Activated T-helper 1 cell treated with anti-CD3 and anti-CD28 coated beads, Interleukin-12 subunit alpha, Interleukin-12 subunit beta, Interleukin-2, Interleukin-4 antibody, amounts not matched to agents 30 ng/mL and 10 ng/mL and 1 ng/mL, durations not matched to agents 14 hours and 24 hours and 36 hours (primary cell): ENCODE measurements at regions not wholly inside any gene's neighbourhood (a gene's known extent, or its start where the extent isn't known, plus 50 kb on each side); places are given as distances from the start of the nearest gene placed in this dataset.
"Not testable (repeated sequence)": the region's sequence is repeated elsewhere in the genome, so short reads cannot be mapped to it uniquely, and the experiment has no call there.

Experiments
- DNase-seq: peaks from one replicate; pipeline ENCODE4 v3.0.0; 2021; ENCODE audit warnings: low spot score
- H3K27ac Mint-ChIP-seq: one replicate; pipeline ENCODE4 v1.8.0; 2021; ENCODE audit warnings: mild to moderate bottlenecking, mixed read lengths
- H3K27me3 Mint-ChIP-seq: one replicate; pipeline ENCODE4 v1.8.0; 2022; ENCODE audit warnings: mild to moderate bottlenecking, moderate library complexity, mixed read lengths; ENCODE audit not compliant: insufficient read depth
- H3K36me3 Mint-ChIP-seq: one replicate; pipeline ENCODE4 v1.8.0; 2021; ENCODE audit warnings: low read depth, mixed read lengths
- H3K4me1 Mint-ChIP-seq: one replicate; pipeline ENCODE4 v1.8.0; 2021; ENCODE audit warnings: low read depth, mixed read lengths
- H3K4me3 Mint-ChIP-seq: one replicate; pipeline ENCODE4 v1.8.0; 2021; ENCODE audit warnings: mild to moderate bottlenecking, moderate library complexity, mixed read lengths
- H3K9me3 Mint-ChIP-seq: one replicate; pipeline ENCODE4 v1.8.0; 2021; ENCODE audit warnings: mixed read lengths
- intact Hi-C: fragments of 100-400 bp; cut with micrococcal nuclease; formaldehyde crosslinking; loops from one replicate; pipeline ENCODE4 v1.15.1; 2024

DNA sequence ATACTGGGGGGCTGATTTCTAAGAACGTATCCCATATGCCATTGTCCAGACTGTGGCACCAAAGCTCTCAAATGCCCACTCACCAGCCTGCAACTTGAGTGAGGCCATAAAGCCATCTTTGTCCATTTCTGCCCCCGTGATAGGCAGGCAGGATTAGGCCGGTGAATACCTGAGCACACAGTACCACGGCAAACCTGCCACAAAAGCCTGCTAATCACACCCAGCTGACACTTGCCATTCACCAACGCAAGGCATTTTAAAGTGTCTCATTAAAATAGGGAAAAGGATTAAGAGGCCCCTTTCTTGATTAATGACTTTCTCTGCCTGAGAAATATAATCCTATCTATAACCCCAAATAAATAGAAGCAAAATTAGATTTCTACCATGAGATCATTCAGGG lies 111.4 kb upstream of the NANOS1 start:
- no peak overlapping the region for H3K4me3 Mint-ChIP-seq
- no peaks in the 10 kb centered on the region for H3K9me3 Mint-ChIP-seq
- DNase-seq: no peak
- peaks cover 7% of the 10 kb centered on the region for H3K27me3 Mint-ChIP-seq
- H3K36me3 Mint-ChIP-seq: no peaks in the 10 kb centered on the region
- no peaks in the 10 kb centered on the region for H3K4me1 Mint-ChIP-seq
- H3K27ac Mint-ChIP-seq: no peak overlapping the region
- intact Hi-C loops: no loop called here

GRCh38 chr10:118918587-118918986 lies 110.9 kb upstream of the NANOS1 start:
- intact Hi-C loops: no loop called here
- no peak overlapping the region for H3K4me3 Mint-ChIP-seq

GRCh38 chr10:118920206-118920605 lies 109.3 kb upstream of the NANOS1 start:
- Mint-ChIP-seq H3K4me1 (no peaks in the 10 kb centered on the region), H3K4me3 (no peak overlapping the region), H3K27ac (no peak overlapping the region), H3K27me3 (peaks cover 9% of the 10 kb centered on the region), H3K9me3 (no peaks in the 10 kb centered on the region), H3K36me3 (no peaks in the 10 kb centered on the region)
- DNase-seq: no peak
- intact Hi-C loops: no loop called here

More at GRCh38 chr10:118918587-118918986, 110.9 kb upstream of the NANOS1 start:
- no peaks in the 10 kb centered on the region for H3K36me3 Mint-ChIP-seq
- peaks cover 8% of the 10 kb centered on the region for H3K27me3 Mint-ChIP-seq
- no peaks in the 10 kb centered on the region for H3K9me3 Mint-ChIP-seq
- no peak overlapping the region for H3K27ac Mint-ChIP-seq
- DNase-seq: no peak
- H3K4me1 Mint-ChIP-seq: no peaks in the 10 kb centered on the region

- intact Hi-C loops: no loop called here
- no peak overlapping the region for H3K4me3 Mint-ChIP-seq
- peaks cover 16% of the 10 kb centered on the region for H3K27me3 Mint-ChIP-seq
- no peaks in the 10 kb centered on the region for H3K4me1 Mint-ChIP-seq
- H3K36me3 Mint-ChIP-seq: no peaks in the 10 kb centered on the region
- H3K27ac Mint-ChIP-seq: no peak overlapping the region
- no peak for DNase-seq
- no peaks in the 10 kb centered on the region for H3K9me3 Mint-ChIP-seq
Measured at GRCh38 chr10:118922226-118922625, 107.3 kb upstream of the NANOS1 start.

GRCh38 chr10:118922972-118923371 lies 106.5 kb upstream of the NANOS1 start:
- DNase-seq: no peak
- no peak overlapping the region for H3K27ac Mint-ChIP-seq
- intact Hi-C loops: no loop called here
- H3K36me3 Mint-ChIP-seq: no peaks in the 10 kb centered on the region
- no peaks in the 10 kb centered on the region for H3K9me3 Mint-ChIP-seq
- H3K4me3 Mint-ChIP-seq: no peak overlapping the region
- peaks cover 16% of the 10 kb centered on the region for H3K27me3 Mint-ChIP-seq
- H3K4me1 Mint-ChIP-seq: no peaks in the 10 kb centered on the region

GRCh38 chr10:118924493-118924892 lies 105.0 kb upstream of the NANOS1 start:
- Mint-ChIP-seq H3K9me3 (no peaks in the 10 kb centered on the region), H3K36me3 (no peaks in the 10 kb centered on the region), H3K27ac (no peak overlapping the region), H3K4me1 (no peaks in the 10 kb centered on the region), H3K27me3 (peaks cover 20% of the 10 kb centered on the region), H3K4me3 (no peak overlapping the region)
- no peak for DNase-seq
- intact Hi-C loops: no loop called here

DNA sequence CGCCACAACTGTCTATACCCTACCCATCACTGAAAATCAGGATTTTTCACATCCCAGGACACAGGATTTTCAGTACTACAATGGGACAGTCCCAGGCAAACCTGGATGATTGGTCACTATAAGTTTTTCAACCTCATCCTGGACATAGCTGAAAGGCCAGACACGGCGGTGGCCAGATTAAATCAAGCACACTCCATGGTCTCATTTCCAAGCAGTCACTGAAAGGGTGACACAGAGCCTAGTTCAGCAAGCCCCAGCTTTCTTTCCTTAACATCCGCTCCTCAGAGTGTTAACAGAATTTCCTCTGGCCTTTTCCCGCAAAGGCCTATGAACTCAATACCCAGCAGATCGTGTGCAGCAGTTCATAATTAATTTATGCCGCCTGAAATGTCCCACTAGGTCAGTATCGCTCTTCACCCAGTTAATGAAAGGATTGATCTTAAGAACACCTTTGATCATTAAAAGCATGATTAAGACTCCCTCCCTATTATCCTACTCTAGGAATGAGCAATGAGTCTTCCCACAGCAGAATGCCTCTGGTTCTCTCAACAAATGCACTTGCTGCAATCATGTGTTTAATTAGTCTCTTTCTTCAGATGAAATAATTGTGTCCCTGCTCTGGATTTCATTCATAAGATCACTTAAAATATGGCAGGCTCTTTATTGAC lies 104.0 kb upstream of the NANOS1 start:
- Mint-ChIP-seq H3K4me1 (no peaks in the 10 kb centered on the region), H3K27me3 (peaks cover 20% of the 10 kb centered on the region), H3K27ac (no peak overlapping the region), H3K9me3 (peaks cover 5% of the 10 kb centered on the region), H3K4me3 (no peak overlapping the region), H3K36me3 (no peaks in the 10 kb centered on the region)
- intact Hi-C loops: no loop called here
- no peak for DNase-seq

DNA sequence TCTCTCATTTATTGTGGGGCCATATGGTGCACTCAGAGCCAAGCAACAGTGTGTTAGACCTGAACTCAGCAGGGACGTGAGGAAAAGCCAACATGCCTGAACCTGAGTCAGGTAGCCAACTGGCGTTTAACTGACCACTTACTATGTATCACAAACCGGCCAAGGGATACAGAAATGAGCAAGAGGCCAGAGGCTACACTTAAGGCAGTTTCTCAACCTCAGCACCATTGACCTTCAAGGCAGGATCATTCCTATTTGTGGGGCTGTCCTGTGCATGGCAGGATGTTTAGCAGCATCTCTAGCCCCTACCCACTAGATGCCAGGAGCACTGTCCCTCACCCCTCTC lies 103.5 kb upstream of the NANOS1 start:
- Mint-ChIP-seq H3K4me1 (no peaks in the 10 kb centered on the region), H3K9me3 (peaks cover 10% of the 10 kb centered on the region), H3K27me3 (peaks cover 20% of the 10 kb centered on the region), H3K36me3 (no peaks in the 10 kb centered on the region), H3K27ac (no peak overlapping the region), H3K4me3 (no peak overlapping the region)
- no peak for DNase-seq
- intact Hi-C loops: no loop called here

- Mint-ChIP-seq H3K27ac (no peak overlapping the region), H3K4me3 (no peak overlapping the region), H3K27me3 (peaks cover 20% of the 10 kb centered on the region), H3K4me1 (no peaks in the 10 kb centered on the region), H3K9me3 (peaks cover 14% of the 10 kb centered on the region), H3K36me3 (no peaks in the 10 kb centered on the region)
- DNase-seq: no peak
- intact Hi-C loops: no loop called here
Measured at GRCh38 chr10:118926441-118926840, 103.1 kb upstream of the NANOS1 start.

- intact Hi-C loops: no loop called here
- H3K4me3 Mint-ChIP-seq: no peak overlapping the region
- H3K27me3 Mint-ChIP-seq: peaks cover 17% of the 10 kb centered on the region
- no peaks in the 10 kb centered on the region for H3K36me3 Mint-ChIP-seq
- peaks cover 19% of the 10 kb centered on the region for H3K9me3 Mint-ChIP-seq
- H3K27ac Mint-ChIP-seq: no peak overlapping the region
- DNase-seq: no peak
- no peaks in the 10 kb centered on the region for H3K4me1 Mint-ChIP-seq
Measured at GRCh38 chr10:118926903-118927302, 102.6 kb upstream of the NANOS1 start.

DNA sequence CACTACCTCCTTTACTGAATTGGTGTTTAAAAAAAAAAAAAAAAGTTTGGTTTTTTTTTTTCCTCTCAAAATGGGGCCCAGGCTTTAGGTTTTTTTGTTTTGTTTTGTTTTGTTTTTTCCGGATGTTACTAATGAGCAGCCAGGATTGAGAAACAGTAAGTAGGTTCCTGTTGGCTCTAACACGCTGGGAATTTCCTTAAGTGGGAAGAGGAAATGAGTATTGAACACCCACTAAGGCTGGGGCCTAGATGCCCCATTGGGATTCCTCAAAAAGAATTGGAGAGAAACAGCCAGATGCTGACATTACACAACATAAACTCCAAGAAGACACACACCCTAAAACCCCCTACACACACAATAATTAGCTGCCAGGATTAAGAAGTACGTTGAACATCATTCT lies 102.2 kb upstream of the NANOS1 start:
- intact Hi-C loops: no loop called here
- H3K4me1 Mint-ChIP-seq: no peaks in the 10 kb centered on the region
- no peak overlapping the region for H3K27ac Mint-ChIP-seq
- H3K36me3 Mint-ChIP-seq: no peaks in the 10 kb centered on the region
- no peak for DNase-seq
- peaks cover 23% of the 10 kb centered on the region for H3K9me3 Mint-ChIP-seq
- peaks cover 15% of the 10 kb centered on the region for H3K27me3 Mint-ChIP-seq
- no peak overlapping the region for H3K4me3 Mint-ChIP-seq

- Mint-ChIP-seq H3K27me3 (peaks cover 32% of the 10 kb centered on the region), H3K9me3 (peaks cover 32% of the 10 kb centered on the region), H3K36me3 (peaks cover 3% of the 10 kb centered on the region), H3K27ac (no peak overlapping the region), H3K4me1 (no peaks in the 10 kb centered on the region), H3K4me3 (no peak overlapping the region)
- intact Hi-C loops: no loop called here
- DNase-seq: no peak
Measured at GRCh38 chr10:118930614-118931013, 98.9 kb upstream of the NANOS1 start.

DNA sequence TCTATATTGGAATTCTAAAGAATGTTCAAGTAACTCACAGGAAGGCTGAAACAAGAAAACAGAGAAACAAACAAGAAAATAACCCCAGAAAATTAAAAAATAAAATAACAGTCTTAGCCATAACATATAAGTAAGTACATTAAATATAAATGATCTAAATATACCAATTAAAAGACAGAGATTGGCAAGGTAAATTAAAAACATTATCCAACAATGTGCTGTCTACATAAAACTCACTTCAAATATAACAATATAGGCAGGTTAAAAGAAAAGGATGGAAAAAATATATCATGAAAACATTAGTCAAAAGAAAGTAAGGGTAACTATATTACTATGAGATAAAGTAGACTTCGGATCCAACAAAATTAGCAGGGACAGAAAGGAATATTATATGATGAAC lies 98.1 kb upstream of the NANOS1 start:
- Mint-ChIP-seq H3K27me3 (peaks cover 31% of the 10 kb centered on the region), H3K4me1 (no peaks in the 10 kb centered on the region), H3K27ac (no peak overlapping the region), H3K4me3 (no peak overlapping the region), H3K36me3 (peaks cover 3% of the 10 kb centered on the region), H3K9me3 (peaks cover 32% of the 10 kb centered on the region)
- no peak for DNase-seq
- intact Hi-C loops: no loop called here

- peaks cover 32% of the 10 kb centered on the region for H3K9me3 Mint-ChIP-seq
- H3K4me3 Mint-ChIP-seq, intact Hi-C loops, H3K4me1 Mint-ChIP-seq, DNase-seq, H3K36me3 Mint-ChIP-seq, H3K27ac Mint-ChIP-seq: not testable (repeated sequence)
- H3K27me3 Mint-ChIP-seq: peaks cover 35% of the 10 kb centered on the region
Measured at GRCh38 chr10:118932154-118932553, 97.4 kb upstream of the NANOS1 start.
